Heart left ventricle (tissue), 13 donors: ENCODE measurements at regions not wholly inside any gene's neighbourhood (a gene's known extent, or its start where the extent isn't known, plus 50 kb on each side); places are given as distances from the start of the nearest gene placed in this dataset.

ENCODE experiments used
- CTCF ChIP-seq, 12 donors: fragments of 200-600 bp; sonication (generic) in 4 of 12; IDR thresholded peaks; one replicate each; pipeline versions ENCODE4 v1.5.0 to v1.8.0; 2018 to 2022; ENCODE audit warnings: antibody characterized with exemption in 12 of 12, mild to moderate bottlenecking in 5 of 12
- POLR2A ChIP-seq, 2 donors: fragments of 450-650 bp; IDR thresholded peaks; one replicate each; pipeline ENCODE4 v1.6.1; 2017; ENCODE audit warnings: antibody characterized with exemption in 2 of 2, mild to moderate bottlenecking in 2 of 2, moderate library complexity in 2 of 2
- donor health status: ischemic (EF 13 %, LVEDD 7.1; RV severe dilation, severe dysfunction).
- donor health status: DM: no; HTN: yes; CAD: no.
- donor health status: DM: no; HTN: no; CAD: no.
- donor health status: ischemic (EF 25% LVEDD 6.9; RV normal size, moderate dysfunction).
- donor health status: ischemic (EF 25% LVEDD 5.7; RV mildly dilated, moderate dysfunction).
- donor health status: ischemic (EF 35%, LVEDD 5.7; RV mildly dilated, moderate dysfunction).
- donor health status: nonischemic (EF 11% LVEDD 7.7; RV severe dilation, severe dysfunction).
- donor health status: DM: yes; HTN: yes; CAD: no.
- donor health status: PGD.
- donor health status: ischemic (EF 29% LVEDD 5.4; RV normal size, mild dysfunction).
- donor health status: nonischemic (EF 23%, LVEDD 6.1; RV moderate dilation, normal function).

- TF ChIP-seq CTCF (IDR thresholded peaks at IDR 0.05), result no peak
- no peak for TF ChIP-seq POLR2A (IDR thresholded peaks at IDR 0.05)
These were observed 161.9 kb downstream of the WNT7A start for GRCh38 chr3:13718000-13718399.
